H9 (cell line): ENCODE measurements at regions not wholly inside any gene's neighbourhood (a gene's known extent, or its start where the extent isn't known, plus 50 kb on each side); places are given as distances from the start of the nearest gene placed in this dataset.

Experiments
- DNase-seq: peaks from one replicate; pipeline ENCODE4 v3.0.0-alpha.2; 2017
- H2AFZ ChIP-seq: one replicate; pipeline ENCODE4 v1.6.1; 2013; ENCODE audit warnings: mild to moderate bottlenecking, low read length, control low read depth, moderate library complexity
- H2AK5ac ChIP-seq: 2 replicates; pipeline ENCODE4 v1.6.1; 2013; ENCODE audit warnings: low read length, control low read depth, mixed read lengths; ENCODE audit not compliant: insufficient read length
- H2BK120ac ChIP-seq: one replicate; pipeline ENCODE4 v1.6.1; 2013; ENCODE audit warnings: low read depth, mild to moderate bottlenecking, low read length, control low read depth, inconsistent platforms; ENCODE audit not compliant: poor library complexity, severe bottlenecking
- H2BK12ac ChIP-seq: 2 replicates; pipeline ENCODE4 v1.6.1; 2013; ENCODE audit warnings: low read length, control low read depth, mixed read lengths, low read depth; ENCODE audit not compliant: insufficient read length
- H2BK15ac ChIP-seq: 2 replicates; pipeline ENCODE4 v1.6.1; 2013; ENCODE audit warnings: low read depth, low read length, control low read depth
- H2BK20ac ChIP-seq: one replicate; pipeline ENCODE4 v1.6.1; 2013; ENCODE audit warnings: low read depth, mild to moderate bottlenecking, low read length, control low read depth, inconsistent platforms; ENCODE audit not compliant: poor library complexity, severe bottlenecking
- H2BK5ac ChIP-seq: 2 replicates; pipeline ENCODE4 v1.6.1; 2013; ENCODE audit warnings: low read length, control low read depth, mixed read lengths; ENCODE audit not compliant: insufficient read length
- H3K14ac ChIP-seq: 2 replicates; pipeline ENCODE4 v1.6.1; 2013; ENCODE audit warnings: low read length, control low read depth; ENCODE audit not compliant: insufficient read depth
- H3K18ac ChIP-seq: 2 replicates; pipeline ENCODE4 v1.6.1; 2013; ENCODE audit warnings: low read depth, mild to moderate bottlenecking, mixed read lengths, low read length, control low read depth; ENCODE audit not compliant: insufficient read length
- H3K23ac ChIP-seq: 2 replicates; pipeline ENCODE4 v1.6.1; 2013; ENCODE audit warnings: low read length, control low read depth, mixed read lengths, low read depth; ENCODE audit not compliant: insufficient read length
- H3K23me2 ChIP-seq: 2 replicates; pipeline ENCODE4 v1.6.1; 2013; ENCODE audit warnings: low read depth, mild to moderate bottlenecking, mixed read lengths, low read length, control low read depth; ENCODE audit not compliant: insufficient read length, poor library complexity, severe bottlenecking
- H3K27ac ChIP-seq: 2 replicates; pipeline ENCODE4 v1.5.1; 2013; ENCODE audit warnings: low read length, control low read depth, mixed read lengths, low read depth; ENCODE audit not compliant: insufficient read length
- H3K27me3 ChIP-seq: 2 replicates; pipeline ENCODE4 v1.6.1; 2013; ENCODE audit warnings: low read length, control low read depth, inconsistent platforms; ENCODE audit not compliant: insufficient read depth
- H3K4ac ChIP-seq: 2 replicates; pipeline ENCODE4 v1.6.1; 2013; ENCODE audit warnings: low read depth, mild to moderate bottlenecking, control low read depth, inconsistent platforms, low read length, moderate library complexity
- H3K4me1 ChIP-seq: 2 replicates; pipeline ENCODE4 v1.6.1; 2013; ENCODE audit warnings: low read length, control low read depth, inconsistent platforms; ENCODE audit not compliant: insufficient read depth
- H3K4me2 ChIP-seq: 2 replicates; pipeline ENCODE4 v1.6.1; 2013; ENCODE audit warnings: low read length, control low read depth, mixed read lengths; ENCODE audit not compliant: insufficient read length, insufficient read depth
- H3K56ac ChIP-seq: 2 replicates; pipeline ENCODE4 v1.6.1; 2013; ENCODE audit warnings: low read depth, mild to moderate bottlenecking, mixed read lengths, low read length, control low read depth; ENCODE audit not compliant: insufficient read length
- H3K79me1 ChIP-seq: 2 replicates; pipeline ENCODE4 v1.6.1; 2013; ENCODE audit warnings: low read depth, mild to moderate bottlenecking, moderate library complexity, low read length, control low read depth, inconsistent platforms; ENCODE audit not compliant: insufficient read depth, poor library complexity, severe bottlenecking
- H3K79me2 ChIP-seq: 2 replicates; pipeline ENCODE4 v1.6.1; 2013; ENCODE audit warnings: low read length, control low read depth, inconsistent platforms; ENCODE audit not compliant: insufficient read depth
- H3K9ac ChIP-seq: 2 replicates; pipeline ENCODE4 v1.6.1; 2013; ENCODE audit warnings: low read length, control low read depth, mixed read lengths; ENCODE audit not compliant: insufficient read length; ENCODE audit errors: extremely low read depth
- H3K9me3 ChIP-seq: one replicate; pipeline ENCODE4 v1.6.1; 2013; ENCODE audit warnings: low read depth, low read length, inconsistent platforms; ENCODE audit not compliant: control insufficient read depth
- H3T11ph ChIP-seq: one replicate; pipeline ENCODE4 v1.6.1; 2013; ENCODE audit warnings: mild to moderate bottlenecking, low read length, control low read depth, inconsistent platforms
- H4K20me1 ChIP-seq: one replicate; pipeline ENCODE4 v1.6.1; 2013; ENCODE audit not compliant: control insufficient read depth, insufficient read length, insufficient read depth
- H4K5ac ChIP-seq: 2 replicates; pipeline ENCODE4 v1.6.1; 2013; ENCODE audit warnings: low read depth, mild to moderate bottlenecking, mixed read lengths, low read length, control low read depth; ENCODE audit not compliant: insufficient read length
- H4K8ac ChIP-seq: replicated peaks from 2 replicates; pipeline ENCODE4 v1.6.1; 2013; ENCODE audit warnings: low read length, control low read depth, mixed read lengths, low read depth; ENCODE audit not compliant: insufficient read length
- H4K91ac ChIP-seq: 2 replicates; pipeline ENCODE4 v1.6.1; 2013; ENCODE audit warnings: low read depth, mild to moderate bottlenecking, moderate library complexity, mixed read lengths, low read length, control low read depth; ENCODE audit not compliant: insufficient read length
- H3K27ac Mint-ChIP-seq, 3 experiments: 2 replicates in 2 of 3; 3 replicates in 1 of 3; pipeline ENCODE4 v1.8.0; 2020 to 2021; ENCODE audit warnings: mixed read lengths in 3 of 3, mild to moderate bottlenecking in 1 of 3, moderate library complexity in 1 of 3
- H3K27me3 Mint-ChIP-seq: 2 replicates; pipeline ENCODE4 v1.8.0; 2021; ENCODE audit warnings: low read depth, mild to moderate bottlenecking, moderate library complexity, mixed read lengths
- H3K36me3 Mint-ChIP-seq, 3 experiments: 2 replicates in 2 of 3; 3 replicates in 1 of 3; pipeline ENCODE4 v1.8.0; 2020 to 2021; ENCODE audit warnings: low read depth in 3 of 3, mixed read lengths in 3 of 3; ENCODE audit not compliant: insufficient read depth in 1 of 3
- H3K4me1 Mint-ChIP-seq, 2 experiments: 2 replicates each; pipeline ENCODE4 v1.8.0; 2020; ENCODE audit warnings: mixed read lengths in 2 of 2
- H3K4me3 Mint-ChIP-seq, 2 experiments: 2 replicates in 1 of 2; 3 replicates in 1 of 2; pipeline ENCODE4 v1.8.0; 2020 to 2021; ENCODE audit warnings: mild to moderate bottlenecking in 2 of 2, mixed read lengths in 2 of 2, moderate library complexity in 1 of 2
- H3K9me3 Mint-ChIP-seq, 2 experiments: 2 replicates in 1 of 2; 3 replicates in 1 of 2; pipeline ENCODE4 v1.8.0; 2020; ENCODE audit warnings: mild to moderate bottlenecking in 2 of 2, mixed read lengths in 2 of 2, moderate library complexity in 1 of 2
- CTCF ChIP-seq: fragments of 200-600 bp; sonication (generic); conservative IDR thresholded peaks from 3 replicates; pipeline ENCODE4 v1.8.0; 2021; ENCODE audit warnings: antibody characterized with exemption, mild to moderate bottlenecking
- WGBS: extraction: QIAGEN DNeasy Blood & Tissue Kit; methylation state at CpG from one replicate; pipeline ENCODE4 v1.1.7; 2013; ENCODE audit warnings: missing lambda C conversion rate, low lambda C conversion rate, mixed read lengths; ENCODE audit not compliant: insufficient read length; ENCODE audit errors: extremely low coverage; 5-methylcytosine and 5-hydroxymethylcytosine counted together

- H3K9me3 Mint-ChIP-seq: peaks cover 17 to 22% of the 10 kb centered on the region in 2 experiments
- H3K27me3 ChIP-seq: no peaks in the 10 kb centered on the region
- no peak overlapping the region for H2BK12ac ChIP-seq
- no peak overlapping the region for H2AK5ac ChIP-seq
- no peak overlapping the region for H3T11ph ChIP-seq
- H3K14ac ChIP-seq: no peak overlapping the region; the same call in 1 of the 2 replicates
- H4K5ac ChIP-seq: no peak overlapping the region
- no peak overlapping the region for H3K4me3 Mint-ChIP-seq
- no peak overlapping the region for H4K91ac ChIP-seq
- no peak overlapping the region for H3K56ac ChIP-seq
- no peak overlapping the region for H2AFZ ChIP-seq
- peaks cover 9% of the 10 kb centered on the region for H3K9me3 ChIP-seq
- no peak overlapping the region for H3K18ac ChIP-seq
- no peak for TF ChIP-seq CTCF
- no peaks in the 10 kb centered on the region for H3K79me1 ChIP-seq
- no peak overlapping the region for H2BK15ac ChIP-seq
- no peaks in the 10 kb centered on the region for H4K20me1 ChIP-seq
- H2BK120ac ChIP-seq: no peak overlapping the region
- no peak overlapping the region for H3K23ac ChIP-seq
- H3K4me1 Mint-ChIP-seq: peaks cover 19 to 32% of the 10 kb centered on the region in 2 experiments
- H3K4me1 ChIP-seq: peaks cover 1% of the 10 kb centered on the region; the same call in 1 of the 2 replicates
- H3K27me3 Mint-ChIP-seq: peaks cover 4% of the 10 kb centered on the region; the same call in 1 of the 2 replicates
- H3K27ac ChIP-seq: no peak overlapping the region
- WGBS: no CpG with 5 or more reads among the region's 11 CpGs
- no peak overlapping the region for H3K4ac ChIP-seq
- H3K9ac ChIP-seq: no peak overlapping the region
- H3K36me3 Mint-ChIP-seq: peaks cover 6 to 22% (median 10%) of the 10 kb centered on the region in 3 experiments
- no peak for DNase-seq
- H3K23me2 ChIP-seq: no peaks in the 10 kb centered on the region
- no peak overlapping the region for H4K8ac ChIP-seq
- no peak overlapping the region for H2BK20ac ChIP-seq
- no peaks in the 10 kb centered on the region for H3K79me2 ChIP-seq
- no peak overlapping the region for H3K4me2 ChIP-seq
- no peak overlapping the region; a peak in 1 of 7 replicates for H3K27ac Mint-ChIP-seq
- H2BK5ac ChIP-seq: no peak overlapping the region
Observed at GRCh38 chr17:72419866-72420774, 299.3 kb downstream of the SOX9 start.
